Activated CD4-positive, alpha-beta T cell treated with anti-CD3 and anti-CD28 coated beads for 4 hours (primary cell): ENCODE measurements at regions not wholly inside any gene's neighbourhood (a gene's known extent, or its start where the extent isn't known, plus 50 kb on each side); places are given as distances from the start of the nearest gene placed in this dataset.

ENCODE experiments used
- DNase-seq, 2 donors: peaks; one replicate each; pipeline ENCODE4 v3.0.0-alpha.2; 2020

- no peak for DNase-seq
Observed at GRCh38 chr7:52877240-52877639, 158.2 kb upstream of the POM121L12 start.

DNA sequence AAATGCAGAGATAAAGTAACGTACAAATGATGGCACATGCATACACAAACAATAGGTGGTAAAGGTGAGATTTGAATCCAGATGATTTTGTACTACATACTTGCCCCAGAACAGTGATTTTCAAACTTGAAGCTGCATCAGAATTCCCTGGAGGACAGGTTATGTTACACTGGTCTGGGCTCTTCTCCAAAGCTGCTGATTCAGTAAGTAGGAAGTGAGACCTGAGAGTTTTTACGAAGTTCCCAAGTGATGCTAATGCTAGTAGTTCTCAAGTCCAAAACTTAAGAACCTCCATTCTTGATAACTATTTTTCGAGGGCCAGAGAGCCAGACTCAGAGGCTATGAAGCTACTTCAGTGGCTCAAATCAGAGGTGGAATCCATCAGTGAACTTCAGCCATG lies 159.0 kb upstream of the POM121L12 start:
- DNase-seq = no peak

GRCh38 chr7:52863652-52864051 lies 171.8 kb upstream of the POM121L12 start:
- no peak for DNase-seq

- no peak for DNase-seq
Observed at GRCh38 chr7:52862321-52862720, 173.1 kb upstream of the POM121L12 start.

- no peak for DNase-seq
Observed at GRCh38 chr7:52857367-52857766, 178.1 kb upstream of the POM121L12 start.

DNA sequence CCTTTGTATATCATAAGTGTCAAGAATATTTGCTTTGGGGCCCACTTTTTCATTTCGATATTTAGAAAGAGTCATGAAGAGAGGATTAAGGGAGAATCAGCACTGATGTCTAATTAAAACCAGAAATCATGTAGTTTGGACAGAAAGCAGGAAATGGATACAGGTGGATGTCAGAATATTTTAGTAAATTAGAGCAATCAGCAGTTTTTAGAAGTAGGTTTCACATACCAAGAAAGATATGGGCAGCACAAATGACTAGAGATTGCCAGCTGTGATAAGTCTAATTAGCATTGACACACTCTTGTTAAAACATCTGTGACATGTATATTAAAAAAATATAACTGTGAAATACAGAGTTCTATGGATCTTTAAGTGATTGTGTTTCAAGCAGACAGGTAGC lies 180.8 kb upstream of the POM121L12 start:
- no peak for DNase-seq

DNA sequence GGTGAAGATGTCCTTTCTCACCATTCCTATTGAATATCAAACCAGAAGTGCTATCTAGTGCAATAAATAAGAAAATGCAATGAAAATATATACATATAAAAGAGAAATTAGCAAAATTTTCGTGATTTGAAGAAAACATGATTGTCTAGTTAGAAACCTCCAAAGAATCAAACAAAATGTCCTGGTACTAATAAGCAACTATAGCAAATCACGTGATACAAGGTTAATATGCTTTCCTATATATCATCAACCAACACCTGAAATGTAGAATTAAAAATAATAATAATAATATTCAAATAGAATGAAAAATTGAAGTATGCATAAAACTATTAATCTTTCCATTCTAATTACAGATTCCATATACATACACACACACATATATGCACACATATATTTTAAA lies 183.9 kb upstream of the POM121L12 start:
- no peak for DNase-seq

GRCh38 chr7:52843436-52843835 lies 192.0 kb upstream of the POM121L12 start:
- DNase-seq = no peak

DNA sequence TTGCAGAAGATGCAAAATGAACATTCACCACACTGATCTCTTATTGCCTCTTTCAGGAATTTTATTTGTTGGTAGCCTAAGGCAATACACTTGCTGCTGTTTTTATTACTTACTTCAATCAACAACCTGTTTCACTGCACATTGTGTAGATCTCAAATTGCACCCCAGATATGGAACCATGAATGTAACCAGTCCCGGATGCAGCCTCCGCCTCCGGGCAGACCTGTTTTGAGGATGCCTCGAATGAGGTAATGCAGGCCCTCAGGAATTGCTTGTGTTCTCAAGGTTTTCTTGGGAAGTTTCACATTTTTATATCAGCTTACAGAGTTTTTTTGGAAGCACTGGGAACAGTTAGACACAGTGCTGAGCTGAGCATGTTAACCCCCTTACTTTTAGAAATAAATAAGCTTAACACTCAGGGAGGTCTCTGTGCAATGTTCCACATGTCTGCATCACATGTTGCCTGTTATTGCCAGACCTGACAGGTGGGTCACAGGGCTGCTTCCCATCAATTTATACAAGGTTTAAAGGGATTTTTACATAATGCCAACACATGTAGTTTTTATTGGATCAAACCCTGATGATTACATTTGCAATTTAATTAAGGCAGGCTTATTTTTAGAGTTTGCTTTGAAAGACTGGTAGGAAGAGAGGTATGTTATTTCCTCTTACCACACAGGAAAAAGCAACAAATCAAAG lies 193.1 kb upstream of the POM121L12 start:
- DNase-seq = no peak

DNA sequence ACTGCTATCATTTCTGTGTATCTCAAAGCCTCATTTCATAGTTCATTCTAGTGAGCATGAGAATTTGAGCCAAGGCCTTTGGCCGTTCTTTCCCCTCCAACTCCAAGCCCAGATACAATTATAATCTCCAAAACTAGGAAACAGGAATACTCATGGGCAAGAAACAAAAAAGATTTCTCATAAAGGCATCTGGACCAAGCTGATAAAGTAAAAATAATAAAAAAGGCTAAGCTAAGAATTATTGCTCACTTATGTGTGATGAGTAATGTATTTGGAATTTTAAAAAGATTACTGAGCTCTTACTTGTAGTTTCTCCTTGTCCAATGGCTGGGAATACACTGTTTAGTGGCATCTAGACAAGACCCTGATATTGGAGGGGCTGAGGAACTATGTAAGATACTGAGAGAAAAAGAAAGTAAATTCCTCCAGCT lies 196.4 kb upstream of the POM121L12 start:
- no peak for DNase-seq

GRCh38 chr7:52831321-52831720 lies 204.1 kb upstream of the POM121L12 start:
- DNase-seq = no peak

- DNase-seq = no peak
Observed at GRCh38 chr7:52830801-52831200, 204.6 kb upstream of the POM121L12 start.

- no peak for DNase-seq
Observed at GRCh38 chr7:52826515-52827265, 208.7 kb upstream of the POM121L12 start.

- DNase-seq = no peak
Observed at GRCh38 chr7:52825611-52826010, 209.8 kb upstream of the POM121L12 start.

DNA sequence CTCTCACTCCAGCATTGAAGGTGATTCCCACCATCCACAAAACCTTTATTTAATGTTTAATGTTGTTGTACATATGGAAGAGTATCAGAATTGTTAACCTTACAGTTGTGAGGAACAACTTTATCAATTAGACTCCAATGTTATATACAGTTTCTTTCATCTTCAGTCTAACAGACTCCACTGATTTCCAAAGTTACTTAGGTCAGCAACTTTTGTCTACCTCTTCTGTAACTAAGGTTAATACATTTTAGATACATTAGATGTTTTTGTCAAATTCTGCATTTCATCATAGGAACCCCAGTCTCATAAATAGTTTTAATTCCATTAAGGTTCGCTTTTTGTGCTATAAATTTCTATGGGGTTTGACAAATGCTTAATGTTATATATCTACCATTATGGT lies 223.9 kb upstream of the POM121L12 start:
- DNase-seq = no peak

- DNase-seq = no peak
Observed at GRCh38 chr7:52799817-52800216, 235.6 kb upstream of the POM121L12 start.

DNA sequence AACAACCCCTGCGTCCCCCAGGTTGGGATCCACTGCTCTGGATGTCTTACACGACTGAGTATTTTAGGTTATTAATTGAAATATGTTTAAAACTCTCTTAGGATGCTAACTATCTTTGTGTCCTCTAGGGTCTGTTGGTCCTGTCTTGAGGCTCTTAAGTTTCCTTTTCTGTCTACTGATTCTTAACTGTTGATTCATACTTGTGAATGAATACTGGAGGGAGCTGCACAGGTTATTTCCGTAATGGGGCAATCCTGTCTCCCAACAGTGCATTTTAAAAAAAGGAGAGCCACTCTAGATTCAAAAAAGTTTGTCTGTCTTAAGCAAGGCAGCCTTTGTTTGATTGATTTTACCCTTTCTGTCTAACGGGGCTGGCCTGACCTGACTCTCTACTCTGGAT lies 237.6 kb upstream of the POM121L12 start:
- DNase-seq = no peak

- no peak for DNase-seq
Observed at GRCh38 chr7:52794621-52795020, 240.8 kb upstream of the POM121L12 start.

DNA sequence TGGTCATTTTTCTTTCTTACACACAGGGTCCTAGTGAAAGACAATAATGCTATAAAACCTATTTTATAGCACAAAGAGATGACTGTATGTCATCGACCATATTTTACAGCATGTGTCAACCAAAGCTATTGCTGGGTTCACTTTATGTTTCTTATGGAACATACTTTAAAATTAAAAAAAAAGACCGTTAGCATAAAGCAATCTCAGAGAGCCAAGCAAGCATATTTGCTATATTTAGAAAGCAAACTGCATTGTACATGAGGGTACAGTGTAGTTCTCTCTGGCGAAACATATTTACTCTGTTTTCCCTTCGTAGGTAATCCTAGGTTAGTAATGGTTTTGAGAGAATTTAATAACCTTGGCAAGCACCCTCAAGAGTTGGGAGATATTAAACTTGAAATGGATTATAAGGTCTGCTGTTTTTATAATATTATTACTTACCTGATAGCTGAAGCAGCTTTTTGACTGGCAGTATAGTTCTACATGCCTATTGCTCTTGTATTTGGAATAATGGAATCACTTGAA lies 244.2 kb upstream of the POM121L12 start:
- no peak for DNase-seq

- DNase-seq = no peak
Observed at GRCh38 chr7:52786174-52786573, 249.3 kb upstream of the POM121L12 start.

- DNase-seq = no peak
Observed at GRCh38 chr7:52782348-52782747, 253.1 kb upstream of the POM121L12 start.

GRCh38 chr7:52781250-52781649 lies 254.2 kb upstream of the POM121L12 start:
- DNase-seq = no peak

- DNase-seq = no peak
Observed at GRCh38 chr7:52779004-52779403, 256.4 kb upstream of the POM121L12 start.

- no peak for DNase-seq
Observed at GRCh38 chr7:52777051-52777822, 258.2 kb upstream of the POM121L12 start.
